RWPE1 (cell line): ENCODE measurements at regions not wholly inside any gene's neighbourhood (a gene's known extent, or its start where the extent isn't known, plus 50 kb on each side); places are given as distances from the start of the nearest gene placed in this dataset.
"Not testable (repeated sequence)": the region's sequence is repeated elsewhere in the genome, so short reads cannot be mapped to it uniquely, and the experiment has no call there.

Experiments used
- CTCF ChIA-PET: fragments of 350-600 bp; sonication (Branson Sonifier 250); formaldehyde crosslinking; extraction: SDS; loops from one replicate; lab custom pipeline; 2021; lab: Yijun Ruan, JAX
- POLR2A ChIA-PET: fragments of 400-600 bp; formaldehyde crosslinking; extraction: SDS; loops from one replicate; lab custom pipeline; 2020; ENCODE audit warnings: antibody characterized with exemption; ENCODE audit not compliant: low non-redundant PET; lab: Yijun Ruan, JAX
- DNase-seq: peaks from one replicate; pipeline ENCODE4 v3.0.0; 2012; ENCODE audit warnings: low spot score
- H3K27ac ChIP-seq: fragments of 450-650 bp; 2 replicates; pipeline ENCODE4 v1.5.1; 2017
- CTCF ChIP-seq: fragments of 450-650 bp; conservative IDR thresholded peaks from 2 replicates; pipeline ENCODE4 v1.5.1; 2017; ENCODE audit warnings: low read depth, mild to moderate bottlenecking

DNA sequence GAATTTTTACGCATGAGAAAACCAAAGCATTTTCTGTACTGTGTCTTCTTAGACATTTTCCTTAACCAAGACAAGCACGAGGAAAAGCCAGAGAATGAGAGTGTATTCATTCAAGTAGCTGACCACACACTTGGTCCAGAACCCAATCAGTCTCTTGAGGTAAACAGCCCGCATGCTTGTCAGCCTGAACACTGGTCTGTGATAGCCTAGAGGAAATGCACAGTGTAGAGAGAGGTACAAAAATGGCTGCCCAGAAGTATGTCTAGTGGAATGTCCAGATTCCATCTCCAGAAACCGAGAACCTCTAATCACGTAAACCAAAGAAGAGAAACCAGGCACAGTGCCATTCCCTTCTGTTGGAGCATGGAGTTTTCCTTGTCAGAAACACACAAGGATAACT, 80.0 kb upstream of the SNX2 start:
- no peak for DNase-seq
- CTCF ChIA-PET: no interaction called here
- POLR2A ChIA-PET: no interaction called here
- TF ChIP-seq CTCF: no peak
- no peak overlapping the region for H3K27ac ChIP-seq

- POLR2A ChIA-PET, CTCF ChIA-PET, DNase-seq, H3K27ac ChIP-seq: not testable (repeated sequence)
Measured at GRCh38 chr5:122696735-122697134, 78.1 kb upstream of the SNX2 start.

DNA sequence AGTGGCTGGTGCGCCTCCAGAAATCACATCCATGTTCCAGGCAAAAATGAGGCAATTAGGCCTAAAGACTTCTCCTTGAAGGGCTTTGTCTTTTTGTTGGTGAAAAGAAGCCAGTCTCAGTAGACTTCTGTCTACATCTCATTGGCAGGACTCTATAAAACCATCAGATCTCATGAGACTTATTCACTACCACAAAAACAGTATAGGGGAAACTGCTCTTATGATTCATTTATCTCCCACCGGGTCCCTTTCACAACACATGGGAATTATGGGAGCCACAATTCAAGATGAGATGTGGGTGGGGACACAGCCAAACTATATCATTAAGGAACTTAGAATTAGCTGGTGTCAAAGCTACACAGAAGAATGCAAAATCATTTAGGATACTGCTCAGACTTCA, 77.7 kb upstream of the SNX2 start:
- DNase-seq: no peak
- ChIA-PET CTCF (interaction anchor here (0.6 to 0.7 kb wide), 2 partner anchors 163 to 403 kb away, joined by 3 to 4 read pairs; no protein-coding TSS in a partner anchor), POLR2A (no interaction called here)
- H3K27ac ChIP-seq: no peak overlapping the region
- no peak for TF ChIP-seq CTCF

- ChIA-PET CTCF (interaction anchor here (0.9 kb wide), 1 partner anchor 17 kb away, joined by 5 read pairs; no protein-coding TSS in a partner anchor), POLR2A (no interaction called here)
- no peak for TF ChIP-seq CTCF
- no peak overlapping the region for H3K27ac ChIP-seq
- no peak for DNase-seq
Measured at GRCh38 chr5:122699201-122699600, 75.7 kb upstream of the SNX2 start.

DNA sequence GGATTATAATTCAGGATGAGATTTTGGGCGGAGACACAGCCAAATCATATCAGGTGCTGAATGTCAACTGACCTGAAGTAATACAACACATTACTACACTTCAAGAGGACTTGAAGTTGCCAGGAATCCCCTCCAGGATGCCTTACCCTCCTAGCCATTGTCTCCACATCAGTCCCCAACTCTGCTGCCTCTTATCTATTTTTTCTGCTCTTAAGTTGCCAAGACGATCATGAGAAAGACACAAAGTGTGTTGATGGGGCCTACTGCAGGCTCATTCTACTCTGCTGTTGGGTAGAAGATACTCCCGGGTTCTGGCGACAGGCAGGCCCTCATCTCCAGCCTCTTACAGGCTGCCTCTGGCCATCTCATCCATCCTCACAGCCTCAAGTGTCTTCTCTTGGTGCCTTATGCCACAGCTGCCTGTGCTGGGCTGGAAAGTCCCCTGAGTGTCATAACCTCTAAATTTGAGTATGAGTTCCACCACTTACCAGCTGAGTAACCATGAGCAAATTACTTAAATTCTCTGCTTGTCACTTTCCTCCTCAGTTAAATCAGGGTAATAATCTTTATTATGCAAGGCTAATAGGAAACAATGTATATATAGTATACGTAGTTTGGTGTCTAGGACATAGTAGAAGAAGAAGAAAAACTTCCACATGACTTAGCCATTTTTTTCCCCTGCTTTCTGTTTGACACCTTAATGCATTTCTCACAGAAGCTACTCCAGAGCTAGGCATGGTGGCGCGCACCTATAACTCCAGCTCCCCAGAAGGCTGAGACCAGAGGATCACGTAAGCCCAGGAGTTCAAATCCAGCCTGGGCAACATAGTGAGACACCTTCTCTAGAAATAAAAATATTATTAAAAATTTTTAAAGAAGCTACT, 73.0 kb upstream of the SNX2 start:
- ChIA-PET POLR2A (no interaction called here), CTCF (interaction anchor here (0.8 kb wide), 1 partner anchor 170 kb away, joined by 3 read pairs; no protein-coding TSS in a partner anchor)
- no peak overlapping the region for H3K27ac ChIP-seq
- DNase-seq: no peak
- no peak for TF ChIP-seq CTCF

- TF ChIP-seq CTCF: no peak
- no peak overlapping the region for H3K27ac ChIP-seq
- no peak for DNase-seq
- POLR2A ChIA-PET: no interaction called here
- CTCF ChIA-PET: interaction anchor here (0.8 kb wide), 1 partner anchor 171 kb away, joined by 3 read pairs; no protein-coding TSS in a partner anchor
Measured at GRCh38 chr5:122702524-122702875, 72.4 kb upstream of the SNX2 start.

DNA sequence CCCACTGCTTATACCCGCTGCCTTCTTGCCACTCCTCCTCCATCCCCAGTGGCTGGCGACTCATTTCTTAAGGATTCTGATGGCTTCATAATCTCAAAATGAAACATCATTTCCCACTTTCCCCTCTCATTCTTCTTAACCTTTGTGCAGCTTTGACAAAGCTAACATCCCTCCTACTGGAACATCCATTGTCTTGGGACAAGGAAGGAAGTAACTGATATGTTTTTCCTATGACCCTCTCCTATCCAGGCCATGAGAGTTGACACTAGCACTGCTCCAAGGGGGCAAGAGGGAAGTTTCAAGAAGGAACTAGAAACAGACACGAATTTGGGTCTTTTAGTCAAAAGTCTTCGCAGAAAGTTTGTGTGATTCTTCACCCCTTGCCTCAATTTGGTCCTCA, 71.7 kb upstream of the SNX2 start:
- POLR2A ChIA-PET: no interaction called here
- CTCF ChIA-PET: no interaction called here
- no peak for DNase-seq
- no peak overlapping the region for H3K27ac ChIP-seq
- no peak for TF ChIP-seq CTCF
